ENCODE measurements at regions not wholly inside any gene's neighbourhood (a gene's known extent, or its start where the extent isn't known, plus 50 kb on each side); places are given as distances from the start of the nearest gene placed in this dataset.

DNA sequence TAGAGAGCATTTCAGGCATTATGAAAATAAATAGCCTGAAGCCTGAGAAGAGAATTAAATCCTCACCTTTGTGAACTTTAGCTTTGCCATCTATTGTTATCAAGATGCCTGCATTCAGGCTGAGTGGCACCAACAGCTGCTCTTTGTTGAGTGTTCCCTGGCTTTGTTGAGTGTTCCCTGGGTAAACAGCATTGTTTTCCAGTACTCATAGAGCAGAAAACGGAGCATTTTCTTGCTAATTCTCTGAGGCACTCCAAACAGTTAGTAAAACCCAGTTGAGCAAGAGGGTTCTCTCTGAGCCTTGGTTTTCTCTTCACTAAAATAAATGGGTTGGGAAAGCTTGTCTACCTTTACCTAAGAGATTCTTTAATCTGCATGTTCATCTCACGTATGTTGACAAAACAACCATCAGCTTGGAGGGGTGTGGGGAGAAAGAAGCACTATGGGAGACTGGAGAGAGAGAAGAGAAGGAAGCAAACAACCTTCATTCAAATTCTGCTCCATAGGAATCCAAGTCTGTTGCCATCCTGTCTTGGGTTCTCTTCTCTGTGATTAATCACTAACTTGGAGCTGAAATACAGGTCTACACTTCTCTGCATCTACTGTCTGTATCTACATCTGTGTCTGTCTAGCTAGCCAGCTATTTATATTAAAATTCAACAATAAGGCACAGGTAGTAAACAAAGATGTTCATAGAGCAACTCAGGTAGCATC, 567.0 kb upstream of the SOX11 start:
- Histone ChIP-seq H3K4me3 (no peak overlapping the region), H3K36me3 (no peaks in the 10 kb centered on the region), H3K27me3 (no peaks in the 10 kb centered on the region), H3K9me3 (no peaks in the 10 kb centered on the region), H3K4me1 (no peaks in the 10 kb centered on the region), H3K27ac (no peak overlapping the region)
- no peak for DNase-seq
- TF ChIP-seq, protein P1, sequence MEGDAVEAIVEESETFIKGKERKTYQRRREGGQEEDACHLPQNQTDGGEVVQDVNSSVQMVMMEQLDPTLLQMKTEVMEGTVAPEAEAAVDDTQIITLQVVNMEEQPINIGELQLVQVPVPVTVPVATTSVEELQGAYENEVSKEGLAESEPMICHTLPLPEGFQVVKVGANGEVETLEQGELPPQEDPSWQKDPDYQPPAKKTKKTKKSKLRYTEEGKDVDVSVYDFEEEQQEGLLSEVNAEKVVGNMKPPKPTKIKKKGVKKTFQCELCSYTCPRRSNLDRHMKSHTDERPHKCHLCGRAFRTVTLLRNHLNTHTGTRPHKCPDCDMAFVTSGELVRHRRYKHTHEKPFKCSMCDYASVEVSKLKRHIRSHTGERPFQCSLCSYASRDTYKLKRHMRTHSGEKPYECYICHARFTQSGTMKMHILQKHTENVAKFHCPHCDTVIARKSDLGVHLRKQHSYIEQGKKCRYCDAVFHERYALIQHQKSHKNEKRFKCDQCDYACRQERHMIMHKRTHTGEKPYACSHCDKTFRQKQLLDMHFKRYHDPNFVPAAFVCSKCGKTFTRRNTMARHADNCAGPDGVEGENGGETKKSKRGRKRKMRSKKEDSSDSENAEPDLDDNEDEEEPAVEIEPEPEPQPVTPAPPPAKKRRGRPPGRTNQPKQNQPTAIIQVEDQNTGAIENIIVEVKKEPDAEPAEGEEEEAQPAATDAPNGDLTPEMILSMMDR (IDR thresholded peaks at IDR 0.05): no peak
- intact Hi-C loops (cut with DNase I; ENCODE audit: low total_unique reads): no loop called here

DNA sequence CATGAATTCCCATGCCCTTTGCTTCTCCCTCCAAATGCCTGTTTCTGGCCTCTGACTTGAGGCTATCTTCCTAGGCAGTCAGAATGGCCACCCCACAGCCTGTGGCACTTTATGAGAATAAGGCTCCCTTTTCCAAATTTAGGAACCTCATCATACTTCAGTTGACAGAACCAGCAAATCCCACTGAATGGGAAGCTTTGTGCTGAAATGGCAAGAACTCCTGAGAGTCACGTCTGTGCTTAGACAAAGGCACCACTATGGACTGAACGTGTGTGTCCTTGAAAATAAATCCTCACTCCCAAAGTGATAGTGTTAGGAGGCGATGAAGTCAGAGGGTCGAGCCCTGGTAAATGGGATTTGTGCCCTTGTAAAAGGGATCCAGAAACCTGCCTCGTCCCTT, 559.9 kb upstream of the SOX11 start:
- Histone ChIP-seq H3K27ac (no peak overlapping the region), H3K4me3 (no peak overlapping the region), H3K9me3 (no peaks in the 10 kb centered on the region), H3K36me3 (no peaks in the 10 kb centered on the region), H3K27me3 (no peaks in the 10 kb centered on the region), H3K4me1 (no peaks in the 10 kb centered on the region)
- no peak for DNase-seq
- TF ChIP-seq, protein P1 (IDR thresholded peaks at IDR 0.05): no peak
- intact Hi-C loops (cut with DNase I; ENCODE audit: low total_unique reads): no loop called here

DNA sequence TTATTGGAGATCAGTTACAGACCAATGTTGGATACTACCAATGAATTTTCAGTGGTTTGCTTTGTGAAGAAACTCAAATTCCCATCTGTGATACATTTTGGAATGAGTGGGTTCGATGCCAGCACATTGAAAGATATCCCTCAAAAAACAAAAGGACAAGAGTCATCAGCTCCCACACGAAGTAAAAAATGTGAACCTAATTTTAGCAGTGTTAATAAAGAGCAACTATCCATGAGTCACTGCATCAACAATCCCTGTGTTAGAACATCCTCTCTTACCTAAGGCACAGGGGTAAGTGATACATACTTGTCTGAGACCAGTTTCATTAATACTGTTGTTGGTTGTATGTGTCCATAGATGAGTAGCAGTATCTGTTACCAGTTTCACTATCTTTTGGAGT, 551.8 kb upstream of the SOX11 start:
- H3K9me3 ChIP-seq: no peaks in the 10 kb centered on the region
- H3K27ac ChIP-seq: no peak overlapping the region
- H3K36me3 ChIP-seq: no peaks in the 10 kb centered on the region
- H3K4me3 ChIP-seq: no peak overlapping the region
- no peaks in the 10 kb centered on the region for H3K4me1 ChIP-seq
- DNase-seq: no peak
- TF ChIP-seq, protein P1 (IDR thresholded peaks at IDR 0.05): no peak
- intact Hi-C loops (cut with DNase I; ENCODE audit: low total_unique reads): no loop called here
- H3K27me3 ChIP-seq: no peaks in the 10 kb centered on the region

DNA sequence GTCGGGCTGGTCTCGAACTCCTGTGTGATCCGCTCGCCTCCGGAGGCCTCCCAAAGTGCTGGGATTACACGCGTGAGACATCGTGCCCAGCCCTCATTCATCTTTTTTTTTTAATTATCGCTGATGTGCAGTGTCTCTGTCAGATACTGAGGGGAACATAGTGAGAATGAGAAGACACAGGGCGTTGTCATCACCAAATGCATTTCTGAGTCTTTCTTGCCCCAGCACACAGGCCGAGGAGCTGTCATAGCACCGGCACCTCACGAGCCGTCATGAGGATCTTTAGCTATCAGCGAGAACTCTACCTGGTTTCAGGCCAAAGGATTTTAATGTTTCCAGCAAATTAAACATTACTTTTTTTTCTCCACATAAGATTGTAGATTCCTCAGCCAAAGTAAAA, 548.0 kb upstream of the SOX11 start:
- intact Hi-C loops (cut with DNase I; ENCODE audit: low total_unique reads): no loop called here
- DNase-seq: no peak
- Histone ChIP-seq H3K36me3 (no peaks in the 10 kb centered on the region), H3K27me3 (no peaks in the 10 kb centered on the region), H3K9me3 (no peaks in the 10 kb centered on the region), H3K4me1 (no peaks in the 10 kb centered on the region), H3K27ac (no peak overlapping the region), H3K4me3 (no peak overlapping the region)
- TF ChIP-seq, protein P1 (IDR thresholded peaks at IDR 0.05): no peak

DNA sequence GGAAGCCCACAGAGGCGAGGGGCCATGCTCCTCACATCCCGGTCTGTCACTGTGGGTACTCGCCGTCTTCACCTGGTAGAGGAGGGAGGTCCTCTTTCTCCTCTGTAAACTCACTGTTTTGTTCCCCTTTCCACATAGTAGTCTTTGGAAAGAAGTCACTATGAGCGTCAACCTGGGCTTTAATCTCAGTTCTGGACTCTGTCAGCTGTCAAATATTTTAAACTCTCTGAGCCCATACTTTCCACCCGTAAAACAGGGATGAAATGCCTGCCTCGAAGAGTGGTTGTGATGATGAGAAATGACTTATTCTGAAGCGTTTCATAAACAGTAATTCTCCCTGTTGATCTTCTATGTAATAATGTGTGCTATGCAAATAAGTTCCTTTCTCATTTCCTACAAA, 547.1 kb upstream of the SOX11 start:
- TF ChIP-seq, protein P1 (IDR thresholded peaks at IDR 0.05): no peak
- intact Hi-C loops (cut with DNase I; ENCODE audit: low total_unique reads): no loop called here
- Histone ChIP-seq H3K36me3 (no peaks in the 10 kb centered on the region), H3K9me3 (no peaks in the 10 kb centered on the region), H3K27me3 (no peaks in the 10 kb centered on the region), H3K27ac (no peak overlapping the region), H3K4me1 (no peaks in the 10 kb centered on the region), H3K4me3 (no peak overlapping the region)
- no peak for DNase-seq

DNA sequence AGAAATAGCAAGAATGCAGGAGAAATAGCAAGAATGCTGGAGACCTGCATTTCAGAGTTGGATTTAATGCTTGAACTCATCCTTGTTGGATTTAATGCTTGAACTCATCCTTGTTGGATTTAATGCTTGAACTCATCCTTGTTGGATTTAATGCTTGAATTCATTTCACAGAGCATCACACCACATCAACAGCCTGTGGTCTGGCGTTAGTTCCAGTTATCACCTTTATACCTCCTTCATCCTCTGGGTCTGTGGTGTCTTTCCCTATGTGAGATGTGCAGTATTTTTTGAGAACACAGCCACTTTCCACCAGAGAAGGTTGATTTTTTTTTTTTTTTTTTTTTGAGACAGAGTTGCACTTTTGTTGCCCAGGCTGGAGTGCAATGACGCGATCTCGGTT, 546.4 kb upstream of the SOX11 start:
- no peak overlapping the region for H3K27ac ChIP-seq
- no peak overlapping the region for H3K4me3 ChIP-seq
- H3K36me3 ChIP-seq: no peaks in the 10 kb centered on the region
- H3K9me3 ChIP-seq: no peaks in the 10 kb centered on the region
- intact Hi-C loops (cut with DNase I; ENCODE audit: low total_unique reads): no loop called here
- no peak for DNase-seq
- no peaks in the 10 kb centered on the region for H3K4me1 ChIP-seq
- H3K27me3 ChIP-seq: no peaks in the 10 kb centered on the region
- TF ChIP-seq, protein P1 (IDR thresholded peaks at IDR 0.05): no peak
